K562 (cell line): ENCODE measurements at regions not wholly inside any gene's neighbourhood (a gene's known extent, or its start where the extent isn't known, plus 50 kb on each side); places are given as distances from the start of the nearest gene placed in this dataset.

Source experiments
- ATAC-seq: fragments of 200-7000 bp; cut with Tn5 transposase; 3 replicates; pipeline ENCODE4 v1.9.1; 2020; ENCODE audit warnings: moderate library complexity
- BruUV-seq: library from RNA; stranded (reverse); fragments of 400-500 nt; replicated peaks from 2 replicates; lab custom pipeline; 2021; lab: Mats Ljungman, UMichigan
- CTCF ChIA-PET: fragments of 300-600 bp; formaldehyde crosslinking; extraction: SDS; loops from one replicate; lab custom pipeline; 2021; ENCODE audit warnings: low intra/inter-chr PET ratio; lab: Yijun Ruan, JAX
- POLR2A ChIA-PET: fragments of 300-600, 350-650 bp; sonication (Branson Sonifier 250); formaldehyde crosslinking; extraction: SDS; loops from one replicate; lab custom pipeline; 2021; ENCODE audit warnings: antibody characterized with exemption, inconsistent platforms; lab: Yijun Ruan, JAX
- DNase-seq, 4 experiments: peaks; one replicate each; pipeline versions ENCODE4 v3.0.0 to v3.0.0-alpha.2; 2011 to 2018; ENCODE audit warnings: low spot score in 3 of 4, mixed read lengths in 3 of 4; ENCODE audit errors: extremely low read depth in 1 of 4
- FAIRE-seq: peaks from 2 replicates; lab custom pipeline; 2011; peaks lifted over from hg19 to GRCh38; lab: Jason Lieb, UNC
- H2AFZ ChIP-seq: 2 replicates; pipeline ENCODE4 v1.6.0; 2011; ENCODE audit warnings: low read depth, low read length, control low read depth, inconsistent platforms
- H3K27ac ChIP-seq: fragments of 200-600 bp; 3 replicates; pipeline ENCODE4 v1.8.0; 2011; ENCODE audit warnings: low read depth, mild to moderate bottlenecking, control low read depth, inconsistent platforms, low read length, moderate library complexity, mixed read lengths; ENCODE audit errors: extremely low read depth
- H3K27me3 ChIP-seq, 2 experiments: fragments of 300-600 bp in 1 of 2; 2 replicates in 1 of 2; 3 replicates in 1 of 2; pipeline versions ENCODE4 v1.6.0 to v1.8.0; 2011; ENCODE audit warnings: inconsistent platforms in 2 of 2, low read length in 2 of 2, mild to moderate bottlenecking in 1 of 2, mixed read lengths in 1 of 2, moderate library complexity in 1 of 2; ENCODE audit not compliant: control insufficient read depth in 2 of 2, insufficient read depth in 2 of 2
- H3K36me3 ChIP-seq: fragments of 300-600 bp; 3 replicates; pipeline ENCODE4 v1.8.0; 2011; ENCODE audit warnings: mild to moderate bottlenecking, low read length, inconsistent platforms; ENCODE audit not compliant: control insufficient read depth, insufficient read depth
- H3K4me1 ChIP-seq, 2 experiments: fragments of 200-600 bp in 1 of 2; replicated peaks in 1 of 2; 2 replicates in 1 of 2; 3 replicates in 1 of 2; pipeline versions ENCODE4 v1.5.1 to v1.8.0; 2011; ENCODE audit warnings: inconsistent platforms in 2 of 2, low read length in 2 of 2, mild to moderate bottlenecking in 1 of 2, mixed read lengths in 1 of 2, moderate library complexity in 1 of 2; ENCODE audit not compliant: control insufficient read depth in 2 of 2, insufficient read depth in 2 of 2
- H3K4me2 ChIP-seq: 2 replicates; pipeline ENCODE4 v1.6.1; 2011; ENCODE audit warnings: low read length, control low read depth, inconsistent platforms, mixed read lengths; ENCODE audit not compliant: insufficient read depth
- H3K4me3 ChIP-seq: fragments of 200-600 bp; sonication (generic), shearing (Covaris generic); 2 replicates; pipeline ENCODE4 v1.5.1; 2016; ENCODE audit warnings: control low read depth, inconsistent platforms
- H3K79me2 ChIP-seq: fragments of 200-600 bp; 3 replicates; pipeline ENCODE4 v1.8.0; 2011; ENCODE audit warnings: low read length, inconsistent platforms; ENCODE audit not compliant: control insufficient read depth, insufficient read depth
- H3K9ac ChIP-seq, 2 experiments: 2 replicates each; pipeline versions ENCODE4 v1.6.0 to v1.6.1; 2011; ENCODE audit warnings: low read depth in 2 of 2, low read length in 2 of 2, control low read depth in 1 of 2, inconsistent platforms in 1 of 2, mild to moderate bottlenecking in 1 of 2, mixed read lengths in 1 of 2; ENCODE audit not compliant: insufficient read depth in 1 of 2
- H3K9me1 ChIP-seq: one replicate; pipeline ENCODE4 v1.6.0; 2011; ENCODE audit warnings: inconsistent platforms, mild to moderate bottlenecking, low read length, moderate library complexity; ENCODE audit not compliant: control insufficient read depth, insufficient read depth
- H3K9me3 ChIP-seq: replicated peaks from 2 replicates; pipeline ENCODE4 v1.5.1; 2011; ENCODE audit warnings: low read depth, low read length, inconsistent platforms; ENCODE audit not compliant: control insufficient read depth, insufficient read depth
- H4K20me1 ChIP-seq: replicated peaks from 2 replicates; pipeline ENCODE4 v1.6.1; 2011; ENCODE audit warnings: low read length, inconsistent platforms, mixed read lengths; ENCODE audit not compliant: control insufficient read depth, insufficient read depth
- CUX1 ChIP-seq: fragments of 200-800 bp; sonication (Bioruptor generic); IDR thresholded peaks from 2 replicates; pipeline ENCODE4 v1.6.1; 2016; ENCODE audit warnings: missing genetic modification characterization, missing compliant biosample characterization
- DEAF1 ChIP-seq: fragments of 450-650 bp; formaldehyde crosslinking; IDR thresholded peaks from 2 replicates; pipeline ENCODE4 v1.4.0; 2020; ENCODE audit warnings: mild to moderate bottlenecking, moderate library complexity
- NFIX ChIP-seq: fragments of 250-450 bp; sonication (Bioruptor Pico); IDR thresholded peaks from 2 replicates; pipeline ENCODE4 v1.4.0; 2020; ENCODE audit warnings: low read depth, mild to moderate bottlenecking, moderate library complexity
- SREBF1 ChIP-seq: fragments of 150-350 bp; IDR thresholded peaks from 2 replicates; pipeline ENCODE4 v1.6.1; 2014; ENCODE audit warnings: antibody characterized with exemption, low read depth, low read length, borderline replicate concordance
- TEAD1 ChIP-seq, 2 experiments: fragments of 450-650 bp in 1 of 2; sonication (generic) in 1 of 2; formaldehyde crosslinking; IDR thresholded peaks; 2 replicates each; pipeline versions ENCODE4 v1.4.0 to v1.8.0; 2020 to 2022; ENCODE audit warnings: mild to moderate bottlenecking in 2 of 2, missing genetic modification reagents in 1 of 2
- ZNF324 ChIP-seq: fragments of 250-450 bp; sonication (Bioruptor Pico); IDR thresholded peaks from 2 replicates; pipeline ENCODE4 v1.4.0; 2020; ENCODE audit warnings: mild to moderate bottlenecking
- WGBS: fragments of 100-300 bp; shearing (Covaris generic); methylation state at CpG from one replicate; pipeline ENCODE4 v1.1.6; 2016; ENCODE audit warnings: low coverage, mixed read lengths; ENCODE audit not compliant: insufficient coverage; ENCODE audit errors: missing lambda C conversion rate; 5-methylcytosine and 5-hydroxymethylcytosine counted together
- in situ Hi-C: fragments of 300-500 bp; cut with MboI; formaldehyde crosslinking; loops from 4 replicates; pipeline ENCODE4 v1.15.0; 2018; ENCODE audit warnings: inconsistent platforms, mixed read lengths
- intact Hi-C: fragments of 100-400 bp; cut with micrococcal nuclease; formaldehyde crosslinking; loops from 2 replicates; pipeline ENCODE4 v1.14.2; 2022

- FAIRE-seq = no peak
- no peaks in the 10 kb centered on the region for H3K27me3 ChIP-seq
- CTCF ChIA-PET = no interaction called here
- intact Hi-C loops = no loop called here
- no peaks in the 10 kb centered on the region for H4K20me1 ChIP-seq
- BruUV-seq = no TSS peak
- H3K27ac ChIP-seq = no peak overlapping the region
- H2AFZ ChIP-seq = no peak overlapping the region
- H3K9me3 ChIP-seq = no peaks in the 10 kb centered on the region
- POLR2A ChIA-PET = no interaction called here
- no peak for DNase-seq
- 4% methylated on average over 4 of the region's 4 CpGs for WGBS
- H3K4me1 ChIP-seq = no peaks in the 10 kb centered on the region
- in situ Hi-C loops = no loop called here
- H3K4me3 ChIP-seq = no peak overlapping the region
- no peaks in the 10 kb centered on the region for H3K79me2 ChIP-seq
- H3K4me2 ChIP-seq = no peak overlapping the region
- H3K9ac ChIP-seq = no peak overlapping the region
- H3K9me1 ChIP-seq = no peaks in the 10 kb centered on the region
- no peaks in the 10 kb centered on the region for H3K36me3 ChIP-seq
- no peak for ATAC-seq
- TF ChIP-seq DEAF1 (CRISPR knock-in tag) (no peak), ZNF324 (CRISPR knock-in tag) (no peak), NFIX (CRISPR knock-in tag) (no peak), TEAD1 (CRISPR knock-in tag; IDR thresholded peaks at IDR 0.05) (no peak), SREBF1 (no peak), CUX1 (CRISPR knock-in tag) (no peak)
Observed at GRCh38 chr13:73536865-73537264, 478.1 kb downstream of the KLF5 start.
